HG02571 (cell line): ENCODE measurements at regions not wholly inside any gene's neighbourhood (a gene's known extent, or its start where the extent isn't known, plus 50 kb on each side); places are given as distances from the start of the nearest gene placed in this dataset.

ENCODE experiments used
- ATAC-seq: cut with Tn5 transposase; IDR thresholded peaks from one replicate; pipeline ENCODE4 v1.9.1; 2021; ENCODE audit warnings: mild to moderate bottlenecking, moderate library complexity; ENCODE audit not compliant: unreplicated experiment

- ATAC-seq, result no peak
These were observed 1077.0 kb downstream of the LRFN5 start for GRCh38 chr14:42683707-42684106.

GRCh38 chr14:42676636-42677035 lies 1070.0 kb downstream of the LRFN5 start:
- ATAC-seq, result no peak

- no peak for ATAC-seq
These were observed 1067.3 kb downstream of the LRFN5 start for GRCh38 chr14:42673963-42674362.

GRCh38 chr14:42671636-42672035 lies 1065.0 kb downstream of the LRFN5 start:
- ATAC-seq, result no peak

- no peak for ATAC-seq
These were observed 1058.4 kb downstream of the LRFN5 start for GRCh38 chr14:42665083-42665482.

- no peak for ATAC-seq
These were observed 1057.5 kb downstream of the LRFN5 start for GRCh38 chr14:42664190-42664589.

- no peak for ATAC-seq
These were observed 1048.0 kb downstream of the LRFN5 start for GRCh38 chr14:42654707-42655106.

- ATAC-seq, result no peak
These were observed 1036.1 kb downstream of the LRFN5 start for GRCh38 chr14:42642787-42643186.

GRCh38 chr14:42633504-42634095 lies 1026.9 kb downstream of the LRFN5 start:
- no peak for ATAC-seq

- ATAC-seq, result no peak
These were observed 1022.9 kb downstream of the LRFN5 start for GRCh38 chr14:42629553-42629952.

- ATAC-seq, result no peak
These were observed 1021.9 kb downstream of the LRFN5 start for GRCh38 chr14:42628602-42629001.

GRCh38 chr14:42626986-42627385 lies 1020.3 kb downstream of the LRFN5 start:
- ATAC-seq, result no peak

- ATAC-seq, result no peak
These were observed 1018.5 kb downstream of the LRFN5 start for GRCh38 chr14:42624980-42625761.

GRCh38 chr14:42617005-42617404 lies 1010.3 kb downstream of the LRFN5 start:
- no peak for ATAC-seq

- no peak for ATAC-seq
These were observed 1000.2 kb downstream of the LRFN5 start for GRCh38 chr14:42606839-42607238.

GRCh38 chr14:42602336-42602845 lies 995.7 kb downstream of the LRFN5 start:
- ATAC-seq, result no peak

- ATAC-seq, result no peak
These were observed 965.4 kb downstream of the LRFN5 start for GRCh38 chr14:42572032-42572431.

- ATAC-seq, result no peak
These were observed 962.6 kb downstream of the LRFN5 start for GRCh38 chr14:42569227-42569626.

- ATAC-seq, result no peak
These were observed 958.9 kb downstream of the LRFN5 start for GRCh38 chr14:42565556-42565955.

- ATAC-seq, result no peak
These were observed 956.6 kb downstream of the LRFN5 start for GRCh38 chr14:42563313-42563712.

GRCh38 chr14:42556551-42556950 lies 949.9 kb downstream of the LRFN5 start:
- no peak for ATAC-seq

GRCh38 chr14:42555365-42555764 lies 948.7 kb downstream of the LRFN5 start:
- no peak for ATAC-seq
